GM21737 (cell line): ENCODE measurements at regions not wholly inside any gene's neighbourhood (a gene's known extent, or its start where the extent isn't known, plus 50 kb on each side); places are given as distances from the start of the nearest gene placed in this dataset.
"Not testable (repeated sequence)": the region's sequence is repeated elsewhere in the genome, so short reads cannot be mapped to it uniquely, and the experiment has no call there.

Experiments
- ATAC-seq: cut with Tn5 transposase; IDR thresholded peaks from one replicate; pipeline ENCODE4 v1.9.1; 2021; ENCODE audit warnings: mild to moderate bottlenecking, moderate library complexity; ENCODE audit not compliant: unreplicated experiment

DNA sequence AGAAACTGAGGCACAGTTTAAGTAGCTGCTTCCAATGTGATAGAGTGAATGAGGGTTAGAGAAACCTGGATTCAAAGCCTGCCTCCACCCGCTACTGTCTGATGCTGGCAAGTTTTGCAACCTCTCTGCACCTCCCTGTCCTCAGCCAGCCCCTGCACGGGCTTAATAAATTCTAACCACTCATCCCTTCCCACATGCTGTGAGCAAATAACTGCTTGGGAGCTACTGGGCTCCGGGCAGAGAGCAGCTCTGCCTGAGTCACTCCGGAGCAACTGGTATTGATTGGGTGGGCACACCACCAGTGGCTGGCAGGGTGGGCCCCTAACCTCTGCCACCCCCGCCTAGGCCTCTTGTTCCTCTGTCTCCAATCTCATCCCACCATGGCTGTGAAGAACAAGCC lies 104.3 kb upstream of the SYT13 start:
- no peak for ATAC-seq

DNA sequence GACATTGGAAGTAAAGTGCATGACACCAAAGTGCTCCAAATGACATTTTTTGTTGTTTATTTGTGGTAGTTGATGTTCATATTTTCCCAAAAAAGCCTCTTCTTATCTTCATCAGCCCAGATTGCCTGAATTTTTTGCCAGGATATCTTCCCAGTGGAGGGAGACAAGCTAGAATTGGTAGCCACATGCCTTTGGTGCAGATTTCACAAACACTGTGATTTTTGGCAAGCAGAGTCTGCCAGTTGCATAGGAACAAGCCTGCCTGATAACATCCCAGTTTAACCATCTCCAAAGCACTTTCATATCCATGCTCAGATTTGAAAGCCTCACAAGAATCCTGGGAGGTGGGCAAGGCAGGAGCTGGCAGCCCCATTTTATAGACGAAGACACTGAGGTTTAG lies 102.3 kb upstream of the SYT13 start:
- ATAC-seq = no peak

DNA sequence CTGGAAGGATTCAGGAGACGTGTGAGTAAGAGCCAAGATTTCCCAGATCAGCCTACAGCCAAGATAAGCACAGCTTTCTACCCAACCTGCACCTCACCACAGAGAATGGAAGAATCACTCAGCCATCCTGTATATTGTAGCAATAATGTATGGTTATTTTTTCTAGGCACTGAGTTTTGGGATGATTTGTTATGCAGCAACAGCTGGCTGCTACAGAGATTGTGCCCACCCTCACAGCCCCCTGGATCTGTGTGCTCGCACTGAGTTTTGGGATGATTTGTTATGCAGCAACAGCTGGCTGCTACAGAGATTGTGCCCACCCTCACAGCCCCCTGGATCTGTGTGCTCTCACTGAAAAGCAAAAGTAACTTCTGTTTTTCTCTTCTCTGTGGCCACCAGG lies 101.7 kb upstream of the SYT13 start:
- ATAC-seq = not testable (repeated sequence)

DNA sequence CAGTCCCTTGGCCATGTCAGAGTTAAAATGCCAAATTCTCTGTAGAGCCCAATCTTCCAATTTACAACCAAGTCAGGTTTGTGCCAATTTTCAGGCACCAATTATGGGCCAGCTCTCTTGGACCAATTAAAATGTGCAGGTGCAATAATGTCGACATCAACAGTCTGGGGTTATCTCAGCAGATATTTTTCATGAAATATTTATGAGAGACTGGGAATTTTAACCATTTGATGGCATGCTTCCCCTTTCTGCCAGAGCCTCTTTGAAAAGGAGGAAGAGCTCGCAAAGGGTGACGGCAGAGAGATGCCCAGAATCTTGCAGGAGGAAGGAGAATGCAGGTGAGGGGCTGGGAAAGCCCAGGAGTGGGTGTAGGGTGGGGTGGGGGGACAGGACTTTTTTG lies 100.8 kb upstream of the SYT13 start:
- ATAC-seq = no peak

DNA sequence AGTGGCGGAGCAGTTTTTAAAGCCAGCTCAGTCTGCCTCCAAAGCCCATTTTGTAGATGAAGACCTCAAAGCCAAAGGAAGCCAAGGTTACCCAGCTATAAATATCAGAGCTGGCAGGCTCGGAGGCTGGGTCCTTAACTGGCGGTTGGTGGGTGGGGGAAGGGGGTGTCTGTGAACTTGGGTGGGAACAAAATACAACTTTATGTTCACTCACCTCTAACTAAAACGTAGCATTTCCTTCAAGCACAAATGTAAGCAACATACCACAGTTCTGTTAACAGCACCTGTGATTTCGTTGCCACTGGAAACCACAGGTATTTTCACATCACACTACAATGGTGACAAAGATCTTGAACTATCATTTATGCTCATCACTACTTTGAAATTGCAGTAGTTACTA lies 99.7 kb upstream of the SYT13 start:
- ATAC-seq = no peak

DNA sequence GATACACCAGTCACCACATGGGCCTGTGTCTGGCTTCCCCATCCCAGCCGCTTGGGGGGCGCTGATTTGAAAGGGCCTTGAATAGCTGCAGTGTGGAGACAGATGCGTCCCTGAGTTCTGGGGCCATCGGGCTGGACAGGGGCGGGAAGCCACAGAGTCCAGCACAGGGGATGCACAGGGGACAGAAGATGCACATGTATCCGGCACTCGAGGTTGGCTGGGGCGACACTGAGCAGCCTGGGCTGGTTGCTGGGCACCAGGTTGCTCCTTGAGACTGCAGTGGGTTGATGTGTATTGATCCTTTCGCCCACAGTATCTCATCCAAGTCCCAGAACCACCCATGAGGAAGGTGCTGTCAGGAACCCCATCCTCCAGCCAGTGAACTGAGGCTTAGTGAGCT lies 99.3 kb upstream of the SYT13 start:
- no peak for ATAC-seq

DNA sequence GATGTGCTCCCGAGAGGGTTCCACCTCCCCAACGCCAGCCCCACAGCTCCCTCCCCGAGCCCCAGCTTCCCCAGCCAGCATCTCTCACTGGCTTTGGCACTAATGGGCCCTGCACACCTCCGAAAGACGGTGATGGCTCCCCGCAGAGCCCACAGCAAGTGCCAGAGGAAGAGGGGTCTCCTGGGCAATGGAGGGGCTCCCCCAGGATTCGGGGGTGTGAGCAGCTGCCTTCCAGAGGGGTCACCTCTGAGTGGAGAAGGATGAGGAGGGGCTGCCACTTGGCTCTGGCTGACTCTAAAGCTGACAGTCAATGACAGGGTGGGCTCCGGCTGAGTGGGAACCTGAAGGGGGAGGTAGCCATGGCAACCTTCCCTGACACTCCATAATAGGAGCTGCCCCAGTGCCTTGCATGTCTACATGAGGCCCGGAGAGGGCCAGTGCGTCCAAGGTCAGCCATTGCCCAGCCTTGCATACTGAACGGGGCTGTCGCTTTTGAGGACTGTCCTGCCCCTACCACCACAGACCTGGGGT lies 98.6 kb upstream of the SYT13 start:
- ATAC-seq = no peak

DNA sequence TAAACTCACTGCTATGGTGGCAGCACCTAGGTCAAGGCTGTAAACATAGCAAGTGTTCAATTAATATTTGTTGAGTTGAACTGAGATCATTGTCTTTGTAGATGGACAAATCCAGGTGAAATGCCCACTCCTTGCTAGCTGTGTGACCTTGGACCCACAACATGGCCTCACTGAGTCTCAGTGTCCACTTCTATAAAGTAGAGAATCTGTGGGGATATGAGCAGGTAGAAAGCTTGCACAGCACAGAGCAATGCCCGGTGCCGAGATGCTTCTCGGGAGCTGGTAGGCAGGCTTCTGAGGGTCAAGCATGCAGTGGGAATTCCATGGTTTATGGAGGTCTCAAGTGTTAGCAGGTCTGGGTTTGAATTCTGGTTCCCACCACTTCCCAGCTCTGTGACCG lies 97.9 kb upstream of the SYT13 start:
- ATAC-seq = no peak

DNA sequence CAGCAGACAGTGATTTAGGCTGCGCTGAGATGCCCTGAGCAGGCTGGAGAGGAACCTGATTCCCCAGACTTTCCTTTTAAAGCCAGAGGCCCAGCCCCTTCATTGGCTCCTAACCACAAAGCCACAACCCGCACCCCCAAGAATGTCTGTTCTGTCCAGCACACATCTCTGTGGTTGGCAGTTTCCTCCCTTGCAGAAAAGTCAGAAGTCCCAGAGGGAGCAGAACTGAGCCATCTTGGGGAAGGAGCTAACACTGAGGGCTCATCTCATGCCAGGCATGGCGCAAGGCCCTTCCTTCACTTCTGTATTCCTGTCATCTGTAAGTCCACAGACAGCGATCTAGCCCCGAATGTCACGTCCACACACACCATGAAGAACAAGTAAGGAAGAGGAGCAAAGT lies 97.1 kb upstream of the SYT13 start:
- no peak for ATAC-seq

DNA sequence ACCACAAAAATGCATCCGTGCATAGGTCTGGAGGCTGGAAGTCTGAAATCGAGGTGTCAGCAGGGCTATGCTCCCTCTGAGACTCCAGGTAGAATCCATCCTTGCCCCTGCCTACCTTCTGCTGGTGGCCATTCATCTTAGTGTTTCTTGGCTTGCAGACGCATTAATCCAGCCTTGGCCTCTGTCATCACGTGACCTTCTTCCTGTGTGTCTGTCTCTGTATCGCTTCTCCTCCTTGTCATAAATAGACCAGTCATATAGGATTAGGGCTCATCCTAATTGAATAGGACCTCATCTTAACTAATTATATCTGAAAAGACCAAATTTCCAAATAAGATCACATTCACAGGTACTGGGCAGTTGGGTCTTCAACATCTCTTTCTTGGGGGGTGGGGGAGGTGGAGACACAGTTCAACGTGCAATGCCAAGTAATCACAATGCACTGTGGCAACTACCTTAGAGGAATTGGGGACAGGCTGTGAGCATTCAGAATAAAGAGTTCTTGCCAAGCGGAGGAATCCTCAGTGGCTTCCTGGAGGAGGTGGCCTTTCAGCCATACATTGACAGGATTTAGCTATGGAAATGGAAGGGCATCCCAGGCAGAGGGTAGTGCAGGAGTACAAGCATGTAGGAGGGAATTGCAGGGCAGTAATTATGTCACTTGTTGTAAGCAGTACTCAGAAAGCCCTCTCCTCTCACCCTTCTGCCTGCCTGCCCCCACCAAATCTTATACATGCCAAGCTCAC lies 96.2 kb upstream of the SYT13 start:
- no peak for ATAC-seq

DNA sequence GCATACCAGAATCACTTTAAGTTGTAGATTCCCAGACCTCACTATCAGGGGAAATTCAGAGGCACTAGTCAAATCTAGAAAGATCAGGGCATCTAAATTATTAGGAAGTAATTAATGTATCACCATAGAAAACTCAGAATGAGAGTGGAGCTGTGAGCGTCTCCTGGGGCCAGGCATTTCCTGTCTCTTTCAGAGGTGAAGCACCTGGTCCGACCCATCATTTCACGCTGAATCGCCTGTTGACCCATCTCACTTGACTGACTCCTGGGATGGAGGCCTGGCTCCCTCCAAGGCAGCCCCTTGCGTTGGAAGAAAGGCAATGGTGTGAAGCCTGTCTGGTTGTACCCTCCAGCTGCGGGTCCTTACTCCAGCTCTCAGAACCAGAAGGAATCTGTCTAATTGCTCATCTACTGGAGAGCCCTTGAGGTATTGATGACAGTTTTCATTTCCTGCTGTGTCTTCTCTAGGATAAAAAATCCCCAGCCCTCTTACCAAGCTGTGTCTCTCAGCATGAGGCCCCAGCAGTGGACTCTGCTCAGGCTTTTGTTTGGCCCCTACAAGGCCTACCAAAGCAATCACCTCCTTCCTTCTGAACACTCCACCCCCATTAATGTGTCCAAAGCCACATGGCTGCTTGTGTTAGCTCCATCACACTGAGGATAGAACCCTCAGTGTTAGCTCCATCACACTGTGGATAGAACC lies 93.2 kb upstream of the SYT13 start:
- no peak for ATAC-seq

DNA sequence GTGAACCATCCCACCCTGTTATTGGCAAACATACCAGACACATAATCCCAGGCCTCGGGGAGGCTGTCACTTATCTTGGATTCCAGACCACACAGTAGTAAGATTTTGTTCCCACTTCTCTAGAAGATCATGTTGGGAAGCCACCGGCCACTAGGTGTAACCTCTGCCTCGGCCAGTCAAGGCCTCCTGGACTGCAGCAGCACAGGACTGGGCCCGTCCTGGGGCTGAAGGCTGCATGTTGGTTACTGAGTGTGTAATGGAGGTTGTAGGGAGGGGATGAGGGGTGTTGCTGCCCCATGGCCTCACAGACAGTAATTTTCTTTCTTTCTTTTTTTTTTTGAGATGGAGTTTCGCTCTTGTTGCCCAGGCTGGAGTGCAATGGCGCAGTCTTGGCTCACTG lies 92.4 kb upstream of the SYT13 start:
- ATAC-seq = no peak

DNA sequence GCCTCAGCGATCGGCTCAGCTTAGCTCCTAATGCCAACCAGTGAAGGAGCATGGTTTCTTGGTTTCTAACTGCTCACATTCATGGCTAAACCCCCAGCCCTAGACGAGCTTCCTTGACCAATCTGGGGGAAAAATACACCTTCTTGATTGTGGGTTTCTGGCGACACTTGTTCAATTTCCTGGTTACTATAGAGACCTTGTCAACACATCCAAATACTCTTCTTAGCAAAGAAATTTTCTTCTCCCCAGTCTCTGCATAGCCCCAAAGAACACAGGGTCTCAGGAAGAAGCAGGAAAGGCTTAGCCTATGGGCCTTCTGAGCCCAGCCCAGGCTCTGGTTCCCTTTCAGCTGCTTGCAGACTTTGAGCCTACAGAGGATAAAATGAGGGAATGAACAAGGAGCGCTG lies 88.5 kb upstream of the SYT13 start:
- no peak for ATAC-seq

DNA sequence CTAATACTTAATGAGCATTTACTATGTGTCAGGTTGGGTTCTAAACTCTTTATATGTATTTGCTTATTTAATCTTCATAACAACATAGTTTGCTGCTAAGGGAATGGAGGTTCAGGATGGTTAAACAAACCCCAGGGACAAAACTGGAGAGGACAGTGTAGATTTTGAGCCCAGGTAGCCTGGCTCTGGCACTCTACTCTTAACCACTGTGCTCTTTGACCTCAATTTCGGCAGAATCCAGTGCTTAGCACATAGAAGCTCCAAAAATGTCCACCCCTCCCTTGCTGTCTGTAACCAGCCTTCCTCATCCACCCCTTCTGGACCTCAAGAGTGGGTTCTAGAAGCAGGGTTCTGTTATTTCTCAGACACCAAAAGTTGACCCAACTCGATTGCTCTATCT lies 88.0 kb upstream of the SYT13 start:
- no peak for ATAC-seq

DNA sequence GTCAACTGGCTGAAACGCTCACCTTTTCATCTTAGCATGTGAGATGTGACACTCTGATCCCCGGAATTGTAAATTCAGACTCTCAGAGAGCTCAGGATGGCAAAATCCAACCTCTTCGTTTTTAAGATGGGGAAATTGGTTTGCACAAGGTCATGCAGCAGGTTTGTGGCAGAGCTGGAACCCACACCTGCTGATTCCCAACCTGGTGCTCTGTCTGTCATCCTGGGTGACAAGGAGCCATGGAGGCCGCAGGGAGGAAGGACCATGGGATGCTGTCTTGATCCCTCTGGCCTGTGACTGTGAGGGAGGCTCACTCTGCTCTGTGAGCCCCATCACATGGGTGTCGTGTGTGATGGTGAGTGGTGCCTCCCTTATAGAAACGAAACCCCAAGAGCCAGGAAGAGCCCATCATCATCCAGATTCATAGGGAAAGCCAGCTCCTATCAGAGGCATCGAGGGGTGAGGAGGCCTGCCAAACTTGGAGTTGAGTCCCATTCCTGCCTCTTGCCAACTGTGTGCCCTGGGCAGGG lies 87.4 kb upstream of the SYT13 start:
- no peak for ATAC-seq

DNA sequence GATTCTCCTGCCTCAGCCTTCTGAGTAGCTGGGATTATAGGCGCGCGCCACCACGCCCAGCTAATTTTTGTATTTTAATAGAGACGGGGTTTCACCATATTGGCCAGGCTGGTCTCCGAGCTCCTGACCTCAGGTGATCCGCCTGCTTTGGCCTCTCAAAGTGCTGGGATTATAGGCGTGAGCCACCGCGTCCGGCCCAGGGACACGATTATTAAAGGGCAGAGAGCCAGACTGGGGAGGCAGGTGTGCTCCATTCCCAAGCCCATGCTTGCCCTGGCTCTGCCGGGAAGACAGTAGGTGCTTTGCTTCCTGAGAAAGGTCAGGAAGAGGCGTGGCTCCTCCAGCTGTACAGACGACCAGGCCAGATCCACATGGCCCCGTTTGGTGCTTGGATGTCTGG lies 86.3 kb upstream of the SYT13 start:
- not testable (repeated sequence) for ATAC-seq

DNA sequence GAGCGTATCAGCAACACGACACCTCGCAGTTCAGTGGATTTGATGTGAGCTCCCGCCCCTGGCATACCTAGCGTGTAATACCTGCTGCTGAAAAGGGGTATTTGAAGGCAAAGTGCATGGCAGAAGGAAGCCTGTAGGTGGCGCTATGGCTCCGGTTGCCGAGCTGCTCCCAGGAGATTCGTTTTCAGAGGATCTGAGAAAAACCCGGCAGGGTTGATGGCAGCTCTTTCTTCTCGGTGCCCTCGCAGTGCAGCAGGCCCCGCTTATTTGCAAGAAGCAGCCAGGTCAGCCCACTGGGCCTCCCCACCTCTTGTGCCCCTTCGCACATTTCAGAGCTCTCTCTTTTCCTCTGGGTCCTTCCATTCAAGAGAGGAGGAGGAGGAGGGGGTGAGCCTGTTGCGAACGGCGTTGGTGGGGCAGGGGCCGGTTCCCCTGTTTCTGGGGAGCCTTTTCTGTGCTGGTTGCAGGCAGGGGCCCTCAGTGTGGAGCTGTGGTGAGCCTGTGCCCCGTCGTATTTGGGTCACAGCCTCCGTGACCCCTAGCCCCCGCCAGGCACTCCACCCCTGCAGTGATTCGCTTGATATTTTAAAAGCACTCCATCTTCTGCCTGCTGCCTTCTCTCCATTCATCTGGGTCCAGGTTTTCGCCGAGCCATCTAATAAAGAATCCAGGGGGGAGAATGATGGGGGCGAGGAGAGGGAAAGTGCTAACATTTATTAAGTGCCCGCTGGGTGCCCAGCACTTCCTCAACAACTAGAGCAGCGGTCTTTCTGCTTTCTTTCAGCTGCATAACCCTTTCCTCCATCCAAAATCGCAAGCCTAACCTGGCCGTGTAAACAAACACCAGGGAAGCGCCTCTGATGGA lies 85.3 kb upstream of the SYT13 start:
- ATAC-seq = peak; percentile 64

DNA sequence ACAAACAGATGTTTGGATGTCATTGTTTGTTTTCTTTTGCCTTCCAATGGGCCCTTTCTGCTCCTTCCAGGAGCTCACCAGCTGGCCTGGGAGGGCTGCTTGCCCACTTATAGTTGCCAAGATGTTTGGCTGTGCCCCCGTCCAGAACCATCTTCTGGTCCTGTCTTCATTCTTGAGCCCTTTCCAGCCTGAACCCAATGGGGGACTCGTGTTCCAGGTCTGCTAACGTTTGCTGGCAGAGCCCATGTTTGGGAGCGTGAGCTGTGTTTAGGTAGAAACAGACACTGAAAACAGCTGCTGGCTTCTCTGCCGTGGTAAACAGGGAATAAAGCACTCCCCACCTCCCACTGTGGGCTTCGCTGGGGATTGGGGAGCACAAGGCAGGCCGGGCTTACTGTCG lies 83.2 kb upstream of the SYT13 start:
- no peak for ATAC-seq

DNA sequence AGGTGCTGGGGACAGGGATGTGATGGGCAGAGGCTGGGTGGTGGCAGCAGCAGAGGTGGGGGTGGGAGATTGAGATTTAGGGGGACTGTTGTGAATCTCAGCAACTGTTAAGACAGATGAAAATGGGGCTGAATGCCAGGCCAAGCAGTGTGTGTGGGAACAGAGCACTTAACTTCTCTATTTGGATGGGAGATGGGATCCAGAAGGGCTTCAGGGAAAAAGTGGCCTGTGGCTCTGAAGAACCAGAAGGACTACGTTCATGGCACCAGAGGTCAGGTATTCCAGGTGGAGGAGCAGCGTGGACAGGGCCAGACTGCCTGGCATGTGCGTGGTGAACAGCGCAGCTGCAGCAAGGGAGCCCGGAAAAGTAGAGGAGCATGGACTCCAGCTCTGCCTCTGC lies 82.6 kb upstream of the SYT13 start:
- no peak for ATAC-seq

DNA sequence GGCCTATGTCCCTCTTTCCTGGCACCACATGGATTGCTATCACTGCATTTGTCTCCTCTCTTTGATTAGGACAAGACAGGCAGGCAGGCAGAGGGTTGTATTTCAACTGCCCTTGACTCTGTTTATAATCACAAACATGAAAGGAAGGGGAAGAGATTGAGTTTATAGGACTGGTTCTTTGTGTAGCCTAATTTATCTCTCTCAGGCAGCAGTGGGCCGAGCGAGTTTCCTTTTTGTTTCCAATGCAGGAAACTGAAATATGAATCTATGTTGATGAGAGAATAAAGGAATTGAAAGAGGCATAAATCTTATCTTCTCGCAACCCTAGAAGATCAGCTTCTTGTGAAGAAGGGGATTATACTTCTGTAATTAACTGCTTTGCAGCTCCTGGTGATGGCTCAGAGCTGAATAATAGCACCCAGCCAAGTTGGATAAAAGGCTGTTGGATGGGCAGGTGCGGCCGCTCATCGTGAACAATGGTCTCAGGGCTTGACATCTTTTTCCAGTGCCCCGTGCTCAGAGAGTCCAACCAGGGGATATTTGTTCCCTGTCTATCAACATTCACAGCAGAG lies 80.6 kb upstream of the SYT13 start:
- ATAC-seq = no peak
